Panc1 (cell line): ENCODE measurements at regions not wholly inside any gene's neighbourhood (a gene's known extent, or its start where the extent isn't known, plus 50 kb on each side); places are given as distances from the start of the nearest gene placed in this dataset.

Experiments used
- ATAC-seq: fragments of 200-7000 bp; cut with Tn5 transposase; 2 replicates; pipeline ENCODE4 v1.9.1; 2020; ENCODE audit warnings: mild to moderate bottlenecking, moderate library complexity
- BruUV-seq: library from RNA; stranded (reverse); fragments of 400-500 nt; replicated peaks from 2 replicates; lab custom pipeline; 2021; lab: Mats Ljungman, UMichigan
- CTCF ChIA-PET: fragments of 300-600 bp; sonication (Branson Sonifier 250); formaldehyde crosslinking; loops from one replicate; lab custom pipeline; 2022; ENCODE audit warnings: antibody characterized with exemption; lab: Charles Lee
- POLR2A ChIA-PET: fragments of 300-600 bp; sonication (Branson Sonifier 250); formaldehyde crosslinking; loops from one replicate; lab custom pipeline; 2022; ENCODE audit warnings: antibody characterized with exemption; lab: Charles Lee
- DNase-seq: peaks from one replicate; pipeline ENCODE4 v3.0.0-alpha.2; 2010; ENCODE audit warnings: low read depth, low spot score
- H3K27ac ChIP-seq: 2 replicates; pipeline ENCODE4 v1.5.1; 2011; ENCODE audit warnings: mild to moderate bottlenecking, low read length, inconsistent platforms
- H3K27me3 ChIP-seq: fragments of 200-500 bp; sonication (Bioruptor generic); 2 replicates; pipeline ENCODE4 v1.6.0; 2014; ENCODE audit warnings: low read length, inconsistent platforms; ENCODE audit not compliant: control insufficient read depth, insufficient read depth
- H3K36me3 ChIP-seq: fragments of 200-500 bp; sonication (Bioruptor generic); 2 replicates; pipeline ENCODE4 v1.5.1; 2014; ENCODE audit warnings: inconsistent platforms, mild to moderate bottlenecking, low read length, moderate library complexity; ENCODE audit not compliant: control insufficient read depth, insufficient read depth
- H3K4me1 ChIP-seq: 2 replicates; pipeline ENCODE4 v1.5.1; 2011; ENCODE audit warnings: inconsistent platforms, mild to moderate bottlenecking, low read length, moderate library complexity; ENCODE audit not compliant: control insufficient read depth, insufficient read depth
- H3K4me3 ChIP-seq, 2 experiments: 2 replicates each; pipeline ENCODE4 v1.5.1; 2011 to 2012; ENCODE audit warnings: low read depth in 2 of 2, low read length in 2 of 2, mild to moderate bottlenecking in 2 of 2, inconsistent platforms in 1 of 2, moderate library complexity in 1 of 2
- H3K9me3 ChIP-seq: fragments of 200-500 bp; sonication (Bioruptor generic); 2 replicates; pipeline ENCODE4 v1.5.1; 2014; ENCODE audit warnings: low read depth, mild to moderate bottlenecking, inconsistent platforms, low read length, moderate library complexity; ENCODE audit not compliant: control insufficient read depth, insufficient read depth
- CTCF ChIP-seq: fragments of 450-650 bp; IDR thresholded peaks from 2 replicates; pipeline ENCODE4 v1.5.1; 2017; ENCODE audit warnings: mild to moderate bottlenecking
- POLR2AphosphoS5 ChIP-seq: IDR thresholded peaks from 2 replicates; pipeline ENCODE4 v1.6.1; 2012; ENCODE audit warnings: mild to moderate bottlenecking, low read depth, low read length, moderate library complexity
- REST ChIP-seq, 2 experiments: IDR thresholded peaks; 2 replicates each; pipeline ENCODE4 v1.6.1; 2011 to 2012; ENCODE audit warnings: low read depth in 2 of 2, control low read depth in 1 of 2, low read length in 1 of 2, mild to moderate bottlenecking in 1 of 2, moderate library complexity in 1 of 2; ENCODE audit not compliant: insufficient read depth in 1 of 2
- SIN3A ChIP-seq: IDR thresholded peaks from 2 replicates; pipeline ENCODE4 v1.6.1; 2012; ENCODE audit warnings: low read depth, mild to moderate bottlenecking, low read length, moderate library complexity, borderline replicate concordance; ENCODE audit not compliant: insufficient read depth
- TCF7L2 ChIP-seq: IDR thresholded peaks from 2 replicates; pipeline ENCODE4 v1.6.1; 2011; ENCODE audit warnings: mild to moderate bottlenecking, low read depth, low read length, inconsistent platforms
- in situ Hi-C: cut with HindIII; loops from 2 replicates; pipeline ENCODE4 v1.10.0; 2016; ENCODE audit warnings: low sequenced_read_pairs, low pct_unique_long_range_greater_than_20kb
- intact Hi-C: fragments of 100-400 bp; cut with micrococcal nuclease; formaldehyde crosslinking; loops from one replicate; pipeline ENCODE4 v1.10.0; 2022; ENCODE audit not compliant: unreplicated experiment

GRCh38 chr3:59580996-59581395 lies 531.2 kb upstream of the CFAP20DC start:
- no peaks in the 10 kb centered on the region for H3K36me3 ChIP-seq
- no peaks in the 10 kb centered on the region for H3K9me3 ChIP-seq
- no peak for DNase-seq
- POLR2A ChIA-PET: no interaction called here
- no peaks in the 10 kb centered on the region for H3K27me3 ChIP-seq
- no TSS peak for BruUV-seq
- no peak for TF ChIP-seq SIN3A
- no peak for TF ChIP-seq POLR2AphosphoS5
- no peak for TF ChIP-seq TCF7L2
- TF ChIP-seq CTCF: no peak
- TF ChIP-seq REST (IDR thresholded peaks at IDR 0.05; ENCODE audit: insufficient read depth in 1 of 2, low read depth in 2 of 2, low read length in 1 of 2): no peak
- H3K27ac ChIP-seq: no peak overlapping the region
- no peak overlapping the region for H3K4me3 ChIP-seq
- in situ Hi-C loops (no loop called here), intact Hi-C loops (no loop called here)
- no peaks in the 10 kb centered on the region for H3K4me1 ChIP-seq
- no peak for ATAC-seq
- CTCF ChIA-PET: no interaction called here

GRCh38 chr3:59580499-59580898 lies 530.7 kb upstream of the CFAP20DC start:
- ATAC-seq (no peak), DNase-seq (no peak)
- TF ChIP-seq CTCF: no peak
- TF ChIP-seq TCF7L2: no peak
- TF ChIP-seq REST (IDR thresholded peaks at IDR 0.05; ENCODE audit: insufficient read depth in 1 of 2, low read depth in 2 of 2, low read length in 1 of 2): no peak
- TF ChIP-seq POLR2AphosphoS5: no peak
- TF ChIP-seq SIN3A: no peak
- ChIA-PET POLR2A (no interaction called here), CTCF (no interaction called here)
- Histone ChIP-seq H3K36me3 (no peaks in the 10 kb centered on the region), H3K27ac (no peak overlapping the region), H3K27me3 (no peaks in the 10 kb centered on the region), H3K4me1 (no peaks in the 10 kb centered on the region), H3K4me3 (no peak overlapping the region), H3K9me3 (no peaks in the 10 kb centered on the region)
- in situ Hi-C loops: no loop called here
- intact Hi-C loops: no loop called here
- BruUV-seq: no TSS peak
